ENCODE measurements at regions not wholly inside any gene's neighbourhood (a gene's known extent, or its start where the extent isn't known, plus 50 kb on each side); places are given as distances from the start of the nearest gene placed in this dataset.

GRCh38 chr7:20952916-20953315, 166.2 kb upstream of the SP8 start:
- DNase-seq, result no peak
- no peak overlapping the region for H3K27ac ChIP-seq (ENCODE audit: insufficient read depth, low read length)
- H2BK5ac ChIP-seq (ENCODE audit: low read depth, low read length, poor library complexity, severe bottlenecking), result no peak overlapping the region
- TF ChIP-seq FOS (IDR thresholded peaks at IDR 0.05; ENCODE audit: low read depth, low read length) (no peak), CEBPB (IDR thresholded peaks at IDR 0.05; ENCODE audit: low read depth, low read length) (no peak), POLR2A (IDR thresholded peaks at IDR 0.05; ENCODE audit: low read depth, low read length) (no peak), MAZ (IDR thresholded peaks at IDR 0.05; ENCODE audit: borderline replicate concordance, low read depth, low read length) (no peak), RAD21 (IDR thresholded peaks at IDR 0.05; ENCODE audit: low read length) (no peak), CHD1 (IDR thresholded peaks at IDR 0.05; ENCODE audit: low read depth, low read length) (no peak), USF2 (IDR thresholded peaks at IDR 0.05; ENCODE audit: low read depth, low read length) (no peak), ELK1 (IDR thresholded peaks at IDR 0.05; ENCODE audit: borderline replicate concordance, low read depth, low read length) (no peak), MXI1 (IDR thresholded peaks at IDR 0.05; ENCODE audit: borderline replicate concordance, low read depth, low read length) (no peak), SMC3 (IDR thresholded peaks at IDR 0.05; ENCODE audit: low read depth, low read length) (no peak), RCOR1 (IDR thresholded peaks at IDR 0.05; ENCODE audit: insufficient replicate concordance, low read length) (no peak), BHLHE40 (IDR thresholded peaks at IDR 0.05; ENCODE audit: low read depth, low read length) (no peak), MAFK (IDR thresholded peaks at IDR 0.05; ENCODE audit: low read depth, low read length) (no peak), RFX5 (IDR thresholded peaks at IDR 0.05; ENCODE audit: low read depth, low read length) (no peak)
- in situ Hi-C loops (cut with MboI; ENCODE audit: low sequenced_read_pairs), result no loop called here
- H3K18ac ChIP-seq (ENCODE audit: low read depth, low read length), result no peak overlapping the region
- H3K36me3 ChIP-seq (ENCODE audit: control insufficient read depth, insufficient read depth, low read length), result no peaks in the 10 kb centered on the region
- H2AFZ ChIP-seq (replicated peaks; ENCODE audit: low read length, poor library complexity), result no peak overlapping the region
- H3K9me1 ChIP-seq (ENCODE audit: insufficient read depth, low read length), result no peaks in the 10 kb centered on the region
- intact Hi-C loops (cut with micrococcal nuclease), result no loop called here
- H4K8ac ChIP-seq (ENCODE audit: low read depth in 2 of 2, low read length in 2 of 2), result no peak overlapping the region
- H3K9ac ChIP-seq (ENCODE audit: low read depth, low read length), result no peak overlapping the region
- BruUV-seq (replicated peaks), result no TSS peak
- no peaks in the 10 kb centered on the region for H4K20me1 ChIP-seq (ENCODE audit: insufficient read depth, low read length)
- no peaks in the 10 kb centered on the region for H3K27me3 ChIP-seq (ENCODE audit: control insufficient read depth, insufficient read depth, low read length)
- WGBS, 2 experiments (ENCODE audit: extremely low coverage in 2 of 2, insufficient read length in 1 of 2), result 40% methylated on average over 1 of the region's 3 CpGs; no CpG with 5 or more reads in 1 of the 2 experiments
- no peak overlapping the region for H2BK15ac ChIP-seq (ENCODE audit: low read depth, low read length)
- ChIA-PET POLR2A (ENCODE audit: unreplicated experiment) (no interaction called here), CTCF (no interaction called here)
- H3K9me3 ChIP-seq (ENCODE audit: control insufficient read depth, insufficient read depth, low read length), result peaks cover 5% of the 10 kb centered on the region; the same call in 1 of the 2 replicates
- H2BK120ac ChIP-seq (ENCODE audit: low read depth, low read length), result no peak overlapping the region
- H3K23ac ChIP-seq (ENCODE audit: low read depth, low read length), result no peak overlapping the region
- H3K4me3 ChIP-seq (ENCODE audit: insufficient read depth, low read depth, low read length), result no peak overlapping the region
- dilution Hi-C loops (cut with HindIII; ENCODE audit: low sequenced_read_pairs, unreplicated experiment), result no loop called here
- H4K91ac ChIP-seq (ENCODE audit: insufficient read depth, low read depth, low read length), result no peak overlapping the region
- no peak overlapping the region for H3K14ac ChIP-seq (replicated peaks; ENCODE audit: low read depth, low read length)
- H3K4me1 ChIP-seq (ENCODE audit: control insufficient read depth, insufficient read depth, low read length), result no peaks in the 10 kb centered on the region
- H3K4me2 ChIP-seq (ENCODE audit: low read depth, low read length), result no peak overlapping the region
- H4K5ac ChIP-seq (ENCODE audit: low read depth, low read length), result no peak overlapping the region
- H2BK20ac ChIP-seq (ENCODE audit: low read depth, low read length), result no peak overlapping the region
- H2AK5ac ChIP-seq (ENCODE audit: low read depth, low read length), result no peak overlapping the region
- no peak overlapping the region for H3K4ac ChIP-seq (ENCODE audit: low read depth, low read length)
- H3K79me1 ChIP-seq (ENCODE audit: low read depth in 1 of 2, low read length in 2 of 2), result no peaks in the 10 kb centered on the region
- H2AK9ac ChIP-seq (replicated peaks; ENCODE audit: low read depth, low read length, poor library complexity), result no peak overlapping the region
- no peak for ATAC-seq (ENCODE audit: low read depth)
- H3K56ac ChIP-seq (ENCODE audit: extremely low read depth, insufficient read depth, low read length), result no peak overlapping the region
